Dermis blood vessel endothelial cell (primary cell): ENCODE measurements at regions not wholly inside any gene's neighbourhood (a gene's known extent, or its start where the extent isn't known, plus 50 kb on each side); places are given as distances from the start of the nearest gene placed in this dataset.
"Not testable (repeated sequence)": the region's sequence is repeated elsewhere in the genome, so short reads cannot be mapped to it uniquely, and the experiment has no call there.

Experiments used
- DNase-seq: peaks from one replicate; pipeline ENCODE4 v3.0.0; 2010

- DNase-seq = no peak
Measured at GRCh38 chr3:78258798-78259197, 1218.9 kb downstream of the ROBO2 start.

- DNase-seq = no peak
Measured at GRCh38 chr3:78260388-78260787, 1220.5 kb downstream of the ROBO2 start.

GRCh38 chr3:78266550-78266949, 1226.7 kb downstream of the ROBO2 start:
- DNase-seq = not testable (repeated sequence)

GRCh38 chr3:78267235-78267634, 1227.3 kb downstream of the ROBO2 start:
- no peak for DNase-seq

GRCh38 chr3:78268087-78268486, 1228.2 kb downstream of the ROBO2 start:
- DNase-seq = no peak

- no peak for DNase-seq
Measured at GRCh38 chr3:78268716-78269668, 1229.1 kb downstream of the ROBO2 start.

- DNase-seq = no peak
Measured at GRCh38 chr3:78273326-78273725, 1233.4 kb downstream of the ROBO2 start.

GRCh38 chr3:78274475-78275065, 1234.7 kb downstream of the ROBO2 start:
- DNase-seq = no peak

- no peak for DNase-seq
Measured at GRCh38 chr3:78275420-78275852, 1235.5 kb downstream of the ROBO2 start.

- no peak for DNase-seq
Measured at GRCh38 chr3:78277220-78277619, 1237.3 kb downstream of the ROBO2 start.

GRCh38 chr3:78277801-78278200, 1237.9 kb downstream of the ROBO2 start:
- no peak for DNase-seq

- no peak for DNase-seq
Measured at GRCh38 chr3:78279091-78279490, 1239.2 kb downstream of the ROBO2 start.

GRCh38 chr3:78281381-78281780, 1241.5 kb downstream of the ROBO2 start:
- DNase-seq = no peak

GRCh38 chr3:78283994-78284393, 1244.1 kb downstream of the ROBO2 start:
- DNase-seq = no peak

GRCh38 chr3:78285032-78285728, 1245.3 kb downstream of the ROBO2 start:
- DNase-seq = no peak

- DNase-seq = no peak
Measured at GRCh38 chr3:78287085-78287484, 1247.2 kb downstream of the ROBO2 start.

- no peak for DNase-seq
Measured at GRCh38 chr3:78293284-78293683, 1253.4 kb downstream of the ROBO2 start.

GRCh38 chr3:78304115-78304514, 1264.2 kb downstream of the ROBO2 start:
- DNase-seq = no peak

- no peak for DNase-seq
Measured at GRCh38 chr3:78312851-78313250, 1273.0 kb downstream of the ROBO2 start.

- DNase-seq = no peak
Measured at GRCh38 chr3:78313332-78313731, 1273.4 kb downstream of the ROBO2 start.

GRCh38 chr3:78314327-78314726, 1274.4 kb downstream of the ROBO2 start:
- no peak for DNase-seq

- DNase-seq = no peak
Measured at GRCh38 chr3:78317774-78318173, 1277.9 kb downstream of the ROBO2 start.

- no peak for DNase-seq
Measured at GRCh38 chr3:78322780-78323179, 1282.9 kb downstream of the ROBO2 start.
